ENCODE measurements at regions not wholly inside any gene's neighbourhood (a gene's known extent, or its start where the extent isn't known, plus 50 kb on each side); places are given as distances from the start of the nearest gene placed in this dataset.

- H3K4me3 Mint-ChIP-seq = no peak overlapping the region
- no peaks in the 10 kb centered on the region for H3K36me3 Mint-ChIP-seq
- ATAC-seq = no peak
- H3K27ac Mint-ChIP-seq = no peak overlapping the region
- H3K4me1 Mint-ChIP-seq = peaks cover 5% of the 10 kb centered on the region
- no peaks in the 10 kb centered on the region for H3K9me3 Mint-ChIP-seq
- peaks cover 29% of the 10 kb centered on the region for H3K27me3 Mint-ChIP-seq
Observed at GRCh38 chr1:36580524-36580923, 97.8 kb upstream of the CSF3R start.

DNA sequence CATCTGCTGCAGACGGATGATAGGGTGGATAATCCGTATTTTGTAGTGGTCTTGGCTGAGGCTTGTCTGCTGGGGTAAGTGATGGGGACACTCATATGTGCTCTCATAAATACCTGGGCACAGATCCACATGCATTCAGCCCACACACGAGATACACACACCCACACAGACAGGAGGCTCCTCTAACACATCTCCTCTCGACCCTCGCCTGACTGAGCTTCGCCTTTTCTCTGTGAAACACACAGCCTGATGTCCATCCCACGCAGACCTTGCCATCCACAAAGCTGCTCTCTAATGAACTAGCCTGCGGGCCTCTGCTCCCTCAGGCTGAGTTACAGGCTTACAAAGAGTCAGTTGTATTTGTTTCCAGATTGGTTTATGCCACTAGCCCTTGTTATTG lies 96.3 kb upstream of the CSF3R start:
- peaks cover 32% of the 10 kb centered on the region for H3K27me3 Mint-ChIP-seq
- no peak overlapping the region for H3K4me3 Mint-ChIP-seq
- no peaks in the 10 kb centered on the region for H3K36me3 Mint-ChIP-seq
- H3K27ac Mint-ChIP-seq = no peak overlapping the region
- no peak for ATAC-seq
- H3K4me1 Mint-ChIP-seq = peaks cover 5% of the 10 kb centered on the region
- no peaks in the 10 kb centered on the region for H3K9me3 Mint-ChIP-seq

- Mint-ChIP-seq H3K9me3 (no peaks in the 10 kb centered on the region), H3K36me3 (no peaks in the 10 kb centered on the region), H3K4me3 (no peak overlapping the region), H3K27ac (no peak overlapping the region), H3K4me1 (peaks cover 5% of the 10 kb centered on the region), H3K27me3 (peaks cover 43% of the 10 kb centered on the region)
- no peak for ATAC-seq
Observed at GRCh38 chr1:36576551-36577110, 93.9 kb upstream of the CSF3R start.

DNA sequence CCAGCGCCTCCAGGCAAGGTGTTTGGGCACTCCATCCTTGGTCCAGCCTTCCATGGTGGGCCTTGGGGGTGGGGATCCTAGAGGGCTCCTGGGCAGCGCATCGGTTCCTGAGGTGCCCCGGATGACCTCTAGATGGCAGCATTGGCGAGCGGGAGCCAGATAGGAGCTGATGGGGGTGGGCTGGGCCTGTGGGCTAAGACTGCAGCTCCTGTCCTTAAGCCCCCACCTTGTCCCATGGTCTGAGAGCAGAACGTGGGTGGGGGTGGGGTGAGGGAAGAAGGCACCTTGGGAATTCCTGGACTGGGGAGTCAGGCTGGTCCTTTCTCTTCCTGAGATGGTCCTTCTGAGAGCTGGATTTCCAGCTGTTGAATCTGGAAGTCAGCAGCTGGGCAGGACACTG lies 93.4 kb upstream of the CSF3R start:
- H3K4me1 Mint-ChIP-seq = peaks cover 5% of the 10 kb centered on the region
- ATAC-seq = peak; percentile 70
- H3K27ac Mint-ChIP-seq = no peak overlapping the region
- no peaks in the 10 kb centered on the region for H3K9me3 Mint-ChIP-seq
- H3K36me3 Mint-ChIP-seq = no peaks in the 10 kb centered on the region
- H3K4me3 Mint-ChIP-seq = no peak overlapping the region
- H3K27me3 Mint-ChIP-seq = peaks cover 43% of the 10 kb centered on the region

DNA sequence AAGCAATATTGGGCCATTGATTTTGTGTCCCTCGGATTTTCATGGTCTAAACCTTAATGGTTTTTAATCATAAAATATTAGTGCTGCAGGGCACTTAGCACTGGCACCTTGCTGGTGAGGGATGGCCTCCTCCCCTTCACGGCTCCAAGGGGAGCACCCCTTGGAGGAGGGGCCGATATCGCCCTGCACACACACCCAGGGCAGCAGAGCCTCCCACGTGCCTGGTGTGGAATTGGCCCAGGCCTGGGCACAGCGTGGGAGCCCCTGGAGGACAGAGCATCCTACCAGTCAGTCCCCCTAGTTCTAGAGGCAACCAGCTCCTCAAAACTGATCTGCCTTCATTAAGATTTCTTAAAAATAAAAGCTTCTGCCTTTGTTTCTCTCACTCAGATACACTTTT lies 90.7 kb upstream of the CSF3R start:
- no peak for ATAC-seq
- H3K9me3 Mint-ChIP-seq = no peaks in the 10 kb centered on the region
- H3K4me3 Mint-ChIP-seq = no peak overlapping the region
- peaks cover 5% of the 10 kb centered on the region for H3K4me1 Mint-ChIP-seq
- no peaks in the 10 kb centered on the region for H3K36me3 Mint-ChIP-seq
- H3K27ac Mint-ChIP-seq = no peak overlapping the region
- H3K27me3 Mint-ChIP-seq = peaks cover 43% of the 10 kb centered on the region

GRCh38 chr1:36572906-36573305 lies 90.2 kb upstream of the CSF3R start:
- no peak for ATAC-seq
- peaks cover 5% of the 10 kb centered on the region for H3K4me1 Mint-ChIP-seq
- no peaks in the 10 kb centered on the region for H3K36me3 Mint-ChIP-seq
- H3K27ac Mint-ChIP-seq = no peak overlapping the region
- H3K4me3 Mint-ChIP-seq = no peak overlapping the region
- no peaks in the 10 kb centered on the region for H3K9me3 Mint-ChIP-seq
- peaks cover 43% of the 10 kb centered on the region for H3K27me3 Mint-ChIP-seq

- H3K27ac Mint-ChIP-seq = no peak overlapping the region
- no peak overlapping the region for H3K4me3 Mint-ChIP-seq
- peaks cover 43% of the 10 kb centered on the region for H3K27me3 Mint-ChIP-seq
- no peak for ATAC-seq
- H3K9me3 Mint-ChIP-seq = no peaks in the 10 kb centered on the region
- no peaks in the 10 kb centered on the region for H3K36me3 Mint-ChIP-seq
- peaks cover 5% of the 10 kb centered on the region for H3K4me1 Mint-ChIP-seq
Observed at GRCh38 chr1:36572142-36572715, 89.5 kb upstream of the CSF3R start.

DNA sequence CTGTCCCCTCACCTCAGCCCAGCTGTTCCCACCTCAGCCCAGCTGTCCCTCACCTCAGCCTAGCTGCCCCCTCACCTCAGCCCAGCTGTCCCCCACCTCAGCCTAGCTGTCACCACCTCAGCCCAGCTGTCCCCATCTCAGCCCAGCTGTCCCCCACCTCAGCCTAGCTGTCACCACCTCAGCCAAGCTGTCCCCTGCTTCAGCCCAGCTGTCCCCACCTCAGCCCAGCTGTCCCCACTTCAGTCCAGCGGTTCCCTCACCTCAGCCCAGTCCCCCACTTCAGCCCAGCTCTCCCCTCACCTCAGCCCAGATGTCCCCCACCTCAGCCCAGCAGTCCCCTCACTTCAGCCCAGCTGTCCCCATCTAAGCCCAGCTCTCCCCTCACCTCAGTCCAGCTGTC lies 88.4 kb upstream of the CSF3R start:
- no peak for ATAC-seq
- H3K27me3 Mint-ChIP-seq = peaks cover 44% of the 10 kb centered on the region
- no peak overlapping the region for H3K27ac Mint-ChIP-seq
- H3K4me1 Mint-ChIP-seq = peaks cover 4% of the 10 kb centered on the region
- no peaks in the 10 kb centered on the region for H3K36me3 Mint-ChIP-seq
- no peaks in the 10 kb centered on the region for H3K9me3 Mint-ChIP-seq
- H3K4me3 Mint-ChIP-seq = no peak overlapping the region

DNA sequence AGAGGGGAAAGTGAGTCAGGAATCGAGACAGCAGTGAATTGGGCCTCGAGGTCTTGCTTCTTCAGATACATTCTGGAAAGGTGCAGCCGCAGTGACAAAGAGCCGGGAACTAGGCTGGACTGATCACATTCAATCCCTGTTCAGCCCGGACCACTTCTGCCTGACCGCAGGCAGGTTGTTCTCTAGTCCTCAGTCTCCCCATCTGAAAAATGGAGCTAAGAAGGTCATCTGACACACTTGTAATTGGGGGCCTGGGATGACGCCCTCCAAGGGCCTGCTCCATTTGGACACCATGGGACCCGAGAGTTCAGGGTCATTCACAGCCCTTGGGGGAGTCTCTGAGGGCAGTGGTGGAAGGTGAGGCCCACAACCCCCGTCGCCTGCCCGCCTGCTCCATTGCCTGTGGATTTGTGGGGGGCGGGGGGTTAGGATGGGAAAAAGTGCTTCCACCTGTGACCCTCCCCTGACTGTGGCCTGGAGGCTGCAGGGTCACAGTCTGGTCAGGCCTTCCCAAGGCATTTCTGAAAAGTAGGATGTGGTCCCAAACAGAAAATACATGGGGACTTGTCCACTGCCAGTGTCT lies 87.9 kb upstream of the CSF3R start:
- Mint-ChIP-seq H3K4me1 (no peaks in the 10 kb centered on the region), H3K27me3 (peaks cover 44% of the 10 kb centered on the region), H3K4me3 (no peak overlapping the region), H3K27ac (no peak overlapping the region), H3K36me3 (no peaks in the 10 kb centered on the region), H3K9me3 (no peaks in the 10 kb centered on the region)
- ATAC-seq = no peak

DNA sequence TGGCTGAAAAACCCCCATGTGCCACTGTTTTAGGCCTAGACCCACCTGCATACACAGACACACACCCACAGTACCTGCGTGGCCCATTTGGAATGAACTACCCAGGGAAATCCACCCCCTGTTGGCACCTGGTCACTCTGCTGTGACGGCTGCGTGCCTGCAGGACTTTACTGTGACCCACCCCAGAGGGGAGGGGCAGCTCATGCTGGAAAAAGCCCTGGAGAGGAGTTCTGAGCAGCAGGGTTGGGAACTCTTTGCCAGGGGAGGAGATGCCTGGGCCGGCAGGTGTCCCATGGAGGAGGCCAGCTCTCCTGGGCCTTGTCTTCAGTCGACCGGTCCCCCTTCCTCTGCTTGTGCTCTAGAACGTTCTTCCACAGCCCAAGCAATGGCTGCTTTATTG lies 87.3 kb upstream of the CSF3R start:
- H3K4me1 Mint-ChIP-seq = no peaks in the 10 kb centered on the region
- H3K4me3 Mint-ChIP-seq = no peak overlapping the region
- no peak for ATAC-seq
- H3K27me3 Mint-ChIP-seq = peaks cover 42% of the 10 kb centered on the region
- H3K36me3 Mint-ChIP-seq = no peaks in the 10 kb centered on the region
- H3K9me3 Mint-ChIP-seq = no peaks in the 10 kb centered on the region
- H3K27ac Mint-ChIP-seq = no peak overlapping the region

DNA sequence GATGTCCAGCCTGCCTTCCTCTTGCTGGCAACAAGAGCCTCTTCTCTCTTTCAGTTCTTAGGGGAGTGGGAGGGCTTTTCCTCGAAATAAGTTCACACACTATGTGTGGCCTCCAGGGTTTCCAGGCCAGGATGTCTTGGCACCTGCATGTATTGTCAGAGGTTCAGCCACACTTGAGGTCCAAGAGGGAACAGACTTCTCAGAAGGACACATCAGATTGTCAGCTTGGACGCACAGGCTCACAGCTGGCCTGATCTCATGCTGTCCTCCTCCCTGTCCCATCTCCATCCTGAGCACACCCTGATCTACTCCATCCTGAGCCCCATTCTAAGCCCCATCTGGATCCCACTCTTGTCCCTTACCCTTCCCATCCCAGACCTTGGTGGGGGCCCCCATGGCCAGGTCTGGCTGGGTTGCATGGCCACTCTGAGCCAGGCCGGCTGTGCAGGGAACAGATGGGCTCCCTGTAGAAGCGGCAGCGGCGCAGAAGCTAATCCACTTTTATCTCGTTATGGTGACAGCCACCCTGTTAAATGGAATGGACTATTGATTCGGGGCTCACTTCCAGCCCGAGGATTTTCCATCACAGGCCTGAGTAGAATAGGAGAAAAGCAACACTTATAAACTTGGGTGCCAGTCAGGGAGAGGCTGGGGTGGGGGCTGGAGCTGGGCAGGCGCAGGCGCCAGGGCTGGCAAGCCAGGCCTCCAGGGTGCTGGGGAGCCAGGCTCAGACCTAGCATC lies 85.1 kb upstream of the CSF3R start:
- peak; percentile 35 for ATAC-seq
- Mint-ChIP-seq H3K36me3 (no peaks in the 10 kb centered on the region), H3K27ac (no peak overlapping the region), H3K9me3 (no peaks in the 10 kb centered on the region), H3K4me3 (no peak overlapping the region), H3K27me3 (peaks cover 21% of the 10 kb centered on the region), H3K4me1 (no peaks in the 10 kb centered on the region)

GRCh38 chr1:36565576-36566501 lies 83.1 kb upstream of the CSF3R start:
- Mint-ChIP-seq H3K9me3 (no peaks in the 10 kb centered on the region), H3K4me3 (no peak overlapping the region), H3K4me1 (no peaks in the 10 kb centered on the region), H3K27me3 (peaks cover 12% of the 10 kb centered on the region), H3K27ac (no peak overlapping the region), H3K36me3 (no peaks in the 10 kb centered on the region)
- no peak for ATAC-seq

DNA sequence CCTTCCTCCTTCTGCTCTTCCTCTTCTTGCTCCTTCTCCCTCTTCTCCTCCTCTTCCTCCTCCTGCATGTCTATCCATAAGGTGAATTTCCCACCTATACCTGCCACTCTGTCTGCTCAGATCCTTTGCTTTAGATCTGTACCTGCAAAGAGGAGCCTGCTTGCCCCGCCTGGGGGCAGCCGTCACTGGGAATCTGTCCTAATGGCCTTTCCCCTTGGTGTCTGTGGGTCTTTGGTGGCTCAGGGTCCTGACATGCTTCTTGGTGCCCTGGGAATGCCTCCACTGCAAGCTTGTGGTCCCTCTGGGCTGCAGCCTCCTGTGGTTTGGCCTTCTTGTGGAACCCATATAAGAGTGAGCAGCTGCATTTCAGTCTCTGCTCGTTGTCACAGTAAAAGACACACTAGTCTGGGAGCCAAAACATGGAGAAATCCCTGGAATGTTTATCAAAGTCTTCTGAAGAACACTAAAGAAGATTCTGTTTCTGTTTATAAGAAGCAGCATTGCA lies 79.5 kb upstream of the CSF3R start:
- Mint-ChIP-seq H3K27ac (no peak overlapping the region), H3K9me3 (no peaks in the 10 kb centered on the region), H3K4me3 (no peak overlapping the region), H3K4me1 (no peaks in the 10 kb centered on the region), H3K36me3 (no peaks in the 10 kb centered on the region), H3K27me3 (peaks cover 28% of the 10 kb centered on the region)
- no peak for ATAC-seq

DNA sequence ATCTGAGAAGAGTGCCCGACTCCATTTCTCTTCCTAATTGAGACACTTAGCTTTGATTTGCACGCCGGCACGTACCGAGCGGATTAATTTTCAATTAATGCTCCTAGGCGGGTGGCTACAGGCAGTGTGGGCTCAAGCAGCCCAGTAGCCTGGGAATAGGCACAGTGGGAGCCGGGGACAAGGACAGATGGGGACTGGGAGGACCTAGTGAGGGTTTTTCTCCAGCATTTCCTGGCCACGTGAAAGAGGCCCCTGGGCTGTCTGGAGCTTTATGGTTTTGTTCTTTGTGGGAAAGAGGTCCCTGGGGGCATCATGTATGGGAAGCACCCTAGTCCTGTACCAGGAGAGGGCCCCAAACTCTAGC lies 78.6 kb upstream of the CSF3R start:
- peaks cover 27% of the 10 kb centered on the region for H3K27me3 Mint-ChIP-seq
- ATAC-seq = no peak
- H3K36me3 Mint-ChIP-seq = no peaks in the 10 kb centered on the region
- no peaks in the 10 kb centered on the region for H3K9me3 Mint-ChIP-seq
- no peak overlapping the region for H3K27ac Mint-ChIP-seq
- H3K4me1 Mint-ChIP-seq = no peaks in the 10 kb centered on the region
- no peak overlapping the region for H3K4me3 Mint-ChIP-seq
